Retinal pigment epithelial cell (primary cell): ENCODE measurements at regions not wholly inside any gene's neighbourhood (a gene's known extent, or its start where the extent isn't known, plus 50 kb on each side); places are given as distances from the start of the nearest gene placed in this dataset.
A peak's percentile ranks its signal among the peaks of the same experiment; 100 is the strongest.

Source experiments
- DNase-seq: peaks from one replicate; pipeline ENCODE4 v3.0.0-alpha.2; 2010; ENCODE audit warnings: low read depth
- H3K4me3 ChIP-seq: 2 replicates; pipeline ENCODE4 v1.5.1; 2011; ENCODE audit warnings: mild to moderate bottlenecking, low read length, control low read depth, moderate library complexity
- CTCF ChIP-seq: conservative IDR thresholded peaks from 2 replicates; pipeline ENCODE4 v1.5.1; 2011; ENCODE audit warnings: low read depth, low read length, control low read depth, inconsistent platforms

GRCh38 chr21:28522014-28522799 lies 470.5 kb downstream of the LTN1 start:
- no peak for DNase-seq
- H3K4me3 ChIP-seq: no peak overlapping the region
- peak; percentile 52 for TF ChIP-seq CTCF

GRCh38 chr21:28518630-28519029 lies 474.0 kb downstream of the LTN1 start:
- no peak for TF ChIP-seq CTCF
- no peak for DNase-seq
- no peak overlapping the region for H3K4me3 ChIP-seq

- peak; percentile 88 for TF ChIP-seq CTCF
- no peak overlapping the region for H3K4me3 ChIP-seq
- no peak for DNase-seq
These were observed 475.6 kb downstream of the LTN1 start for GRCh38 chr21:28516991-28517592.

GRCh38 chr21:28516021-28516420 lies 476.7 kb downstream of the LTN1 start:
- no peak for TF ChIP-seq CTCF
- no peak for DNase-seq
- no peak overlapping the region for H3K4me3 ChIP-seq

GRCh38 chr21:28513428-28513827 lies 479.2 kb downstream of the LTN1 start:
- TF ChIP-seq CTCF: no peak
- DNase-seq: no peak
- no peak overlapping the region for H3K4me3 ChIP-seq

- H3K4me3 ChIP-seq: no peak overlapping the region
- DNase-seq: no peak
- TF ChIP-seq CTCF: no peak
These were observed 483.6 kb downstream of the LTN1 start for GRCh38 chr21:28509031-28509430.

GRCh38 chr21:28508126-28508525 lies 484.6 kb downstream of the LTN1 start:
- no peak for TF ChIP-seq CTCF
- H3K4me3 ChIP-seq: no peak overlapping the region
- no peak for DNase-seq
